K562 (cell line): ENCODE measurements at regions not wholly inside any gene's neighbourhood (a gene's known extent, or its start where the extent isn't known, plus 50 kb on each side); places are given as distances from the start of the nearest gene placed in this dataset.
A peak's percentile ranks its signal among the peaks of the same experiment; 100 is the strongest.

Source experiments
- ATAC-seq: fragments of 200-7000 bp; cut with Tn5 transposase; 3 replicates; pipeline ENCODE4 v1.9.1; 2020; ENCODE audit warnings: moderate library complexity
- BruUV-seq: library from RNA; stranded (reverse); fragments of 400-500 nt; replicated peaks from 2 replicates; lab custom pipeline; 2021; lab: Mats Ljungman, UMichigan
- CTCF ChIA-PET: fragments of 300-600 bp; formaldehyde crosslinking; extraction: SDS; loops from one replicate; lab custom pipeline; 2021; ENCODE audit warnings: low intra/inter-chr PET ratio; lab: Yijun Ruan, JAX
- POLR2A ChIA-PET: fragments of 300-600, 350-650 bp; sonication (Branson Sonifier 250); formaldehyde crosslinking; extraction: SDS; loops from one replicate; lab custom pipeline; 2021; ENCODE audit warnings: antibody characterized with exemption, inconsistent platforms; lab: Yijun Ruan, JAX
- DNase-seq, 4 experiments: peaks; one replicate each; pipeline versions ENCODE4 v3.0.0 to v3.0.0-alpha.2; 2011 to 2018; ENCODE audit warnings: low spot score in 3 of 4, mixed read lengths in 3 of 4; ENCODE audit errors: extremely low read depth in 1 of 4
- FAIRE-seq: peaks from 2 replicates; lab custom pipeline; 2011; peaks lifted over from hg19 to GRCh38; lab: Jason Lieb, UNC
- H2AFZ ChIP-seq: 2 replicates; pipeline ENCODE4 v1.6.0; 2011; ENCODE audit warnings: low read depth, low read length, control low read depth, inconsistent platforms
- H3K27ac ChIP-seq: fragments of 200-600 bp; 3 replicates; pipeline ENCODE4 v1.8.0; 2011; ENCODE audit warnings: low read depth, mild to moderate bottlenecking, control low read depth, inconsistent platforms, low read length, moderate library complexity, mixed read lengths; ENCODE audit errors: extremely low read depth
- H3K27me3 ChIP-seq, 2 experiments: fragments of 300-600 bp in 1 of 2; 2 replicates in 1 of 2; 3 replicates in 1 of 2; pipeline versions ENCODE4 v1.6.0 to v1.8.0; 2011; ENCODE audit warnings: inconsistent platforms in 2 of 2, low read length in 2 of 2, mild to moderate bottlenecking in 1 of 2, mixed read lengths in 1 of 2, moderate library complexity in 1 of 2; ENCODE audit not compliant: control insufficient read depth in 2 of 2, insufficient read depth in 2 of 2
- H3K36me3 ChIP-seq: fragments of 300-600 bp; 3 replicates; pipeline ENCODE4 v1.8.0; 2011; ENCODE audit warnings: mild to moderate bottlenecking, low read length, inconsistent platforms; ENCODE audit not compliant: control insufficient read depth, insufficient read depth
- H3K4me1 ChIP-seq, 2 experiments: fragments of 200-600 bp in 1 of 2; replicated peaks in 1 of 2; 2 replicates in 1 of 2; 3 replicates in 1 of 2; pipeline versions ENCODE4 v1.5.1 to v1.8.0; 2011; ENCODE audit warnings: inconsistent platforms in 2 of 2, low read length in 2 of 2, mild to moderate bottlenecking in 1 of 2, mixed read lengths in 1 of 2, moderate library complexity in 1 of 2; ENCODE audit not compliant: control insufficient read depth in 2 of 2, insufficient read depth in 2 of 2
- H3K4me2 ChIP-seq: 2 replicates; pipeline ENCODE4 v1.6.1; 2011; ENCODE audit warnings: low read length, control low read depth, inconsistent platforms, mixed read lengths; ENCODE audit not compliant: insufficient read depth
- H3K4me3 ChIP-seq: fragments of 200-600 bp; sonication (generic), shearing (Covaris generic); 2 replicates; pipeline ENCODE4 v1.5.1; 2016; ENCODE audit warnings: control low read depth, inconsistent platforms
- H3K79me2 ChIP-seq: fragments of 200-600 bp; 3 replicates; pipeline ENCODE4 v1.8.0; 2011; ENCODE audit warnings: low read length, inconsistent platforms; ENCODE audit not compliant: control insufficient read depth, insufficient read depth
- H3K9ac ChIP-seq, 2 experiments: 2 replicates each; pipeline versions ENCODE4 v1.6.0 to v1.6.1; 2011; ENCODE audit warnings: low read depth in 2 of 2, low read length in 2 of 2, control low read depth in 1 of 2, inconsistent platforms in 1 of 2, mild to moderate bottlenecking in 1 of 2, mixed read lengths in 1 of 2; ENCODE audit not compliant: insufficient read depth in 1 of 2
- H3K9me1 ChIP-seq: one replicate; pipeline ENCODE4 v1.6.0; 2011; ENCODE audit warnings: inconsistent platforms, mild to moderate bottlenecking, low read length, moderate library complexity; ENCODE audit not compliant: control insufficient read depth, insufficient read depth
- H3K9me3 ChIP-seq: replicated peaks from 2 replicates; pipeline ENCODE4 v1.5.1; 2011; ENCODE audit warnings: low read depth, low read length, inconsistent platforms; ENCODE audit not compliant: control insufficient read depth, insufficient read depth
- H4K20me1 ChIP-seq: replicated peaks from 2 replicates; pipeline ENCODE4 v1.6.1; 2011; ENCODE audit warnings: low read length, inconsistent platforms, mixed read lengths; ENCODE audit not compliant: control insufficient read depth, insufficient read depth
- ATF3 ChIP-seq, 2 experiments: fragments of 450-650 bp in 1 of 2; sonication (generic) in 1 of 2; formaldehyde crosslinking in 1 of 2; IDR thresholded peaks in 1 of 2; conservative IDR thresholded peaks in 1 of 2; 2 replicates each; pipeline versions ENCODE4 v1.6.1 to v1.8.1; 2016 to 2023; ENCODE audit warnings: mild to moderate bottlenecking in 2 of 2, moderate library complexity in 2 of 2, inconsistent platforms in 1 of 2, missing genetic modification reagents in 1 of 2
- ELK1 ChIP-seq: sonication (generic); formaldehyde crosslinking; IDR thresholded peaks from 2 replicates; pipeline ENCODE4 v1.8.1; 2022; ENCODE audit warnings: missing genetic modification reagents
- HDAC3 ChIP-seq: fragments of 450-650 bp; IDR thresholded peaks from 2 replicates; pipeline ENCODE4 v1.6.1; 2018; ENCODE audit warnings: borderline replicate concordance, mild to moderate bottlenecking, moderate library complexity; ENCODE audit not compliant: partially characterized antibody
- KHSRP ChIP-seq: fragments of 450-650 bp; IDR thresholded peaks from 2 replicates; pipeline ENCODE4 v1.6.1; 2017
- MXD1 ChIP-seq: fragments of 250-450 bp; sonication (Bioruptor Pico); IDR thresholded peaks from 2 replicates; pipeline ENCODE4 v1.8.0; 2021; ENCODE audit warnings: borderline replicate concordance, mild to moderate bottlenecking, moderate library complexity; ENCODE audit not compliant: poor library complexity, severe bottlenecking
- WGBS: fragments of 100-300 bp; shearing (Covaris generic); methylation state at CpG from one replicate; pipeline ENCODE4 v1.1.6; 2016; ENCODE audit warnings: low coverage, mixed read lengths; ENCODE audit not compliant: insufficient coverage; ENCODE audit errors: missing lambda C conversion rate; 5-methylcytosine and 5-hydroxymethylcytosine counted together
- in situ Hi-C: fragments of 300-500 bp; cut with MboI; formaldehyde crosslinking; loops from 4 replicates; pipeline ENCODE4 v1.15.0; 2018; ENCODE audit warnings: inconsistent platforms, mixed read lengths
- intact Hi-C: fragments of 100-400 bp; cut with micrococcal nuclease; formaldehyde crosslinking; loops from 2 replicates; pipeline ENCODE4 v1.14.2; 2022

GRCh38 chr15:95726891-95727290 lies 603.6 kb upstream of the NR2F2 start:
- TF ChIP-seq ELK1 (CRISPR knock-in tag) (no peak), HDAC3 (no peak), MXD1 (no peak), KHSRP (no peak), ATF3 (IDR thresholded peaks at IDR 0.05) (peak; percentile 38; the same call in 1 of the 2 replicates), ATF3 (CRISPR knock-in tag; conservative IDR thresholded peaks at IDR 0.05) (no peak)
- DNase-seq (no peak), FAIRE-seq (no peak), ATAC-seq (peak; percentile 50)
- Histone ChIP-seq H3K9ac (no peak overlapping the region), H3K4me1 (peaks cover 0 to 4% of the 10 kb centered on the region in 2 experiments; a peak in 3 of 5 replicates), H3K4me3 (no peak overlapping the region), H3K9me3 (0 out of 2 replicates have a peak, but pooled peaks cover 1% of the 10 kb centered on the region), H4K20me1 (no peaks in the 10 kb centered on the region), H3K36me3 (peaks cover 17% of the 10 kb centered on the region), H3K27ac (no peak overlapping the region), H3K4me2 (no peak overlapping the region), H3K79me2 (peaks cover 39% of the 10 kb centered on the region), H3K27me3 (no peaks in the 10 kb centered on the region), H2AFZ (no peak overlapping the region), H3K9me1 (no peaks in the 10 kb centered on the region)
- ChIA-PET CTCF (no interaction called here), POLR2A (no interaction called here)
- intact Hi-C loops (no loop called here), in situ Hi-C loops (no loop called here)
- 86% methylated on average over 4 of the region's 4 CpGs for WGBS
- no TSS peak for BruUV-seq
